ENCODE measurements at regions not wholly inside any gene's neighbourhood (a gene's known extent, or its start where the extent isn't known, plus 50 kb on each side); places are given as distances from the start of the nearest gene placed in this dataset.
A peak's percentile ranks its signal among the peaks of the same experiment; 100 is the strongest.

- ATAC-seq (no peak), DNase-seq (ENCODE audit: low read depth in 1 of 2, low spot score in 1 of 2) (no peak), FAIRE-seq (no peak)
- CTCF ChIA-PET, result no interaction called here
- no peaks in the 10 kb centered on the region for H3K9me3 ChIP-seq
- H3K4me1 ChIP-seq, result no peaks in the 10 kb centered on the region
- no peak overlapping the region for H3K27ac ChIP-seq
- TF ChIP-seq MAFK (IDR thresholded peaks at IDR 0.05; ENCODE audit: partially characterized antibody) (peak; percentile 68), HMGXB4 (CRISPR knock-in tag; IDR thresholded peaks at IDR 0.05; ENCODE audit: borderline replicate concordance) (no peak), ZSCAN20 (CRISPR knock-in tag; IDR thresholded peaks at IDR 0.05) (no peak)
- WGBS (ENCODE audit: missing lambda C conversion rate), result 31% methylated on average over 2 of the region's 2 CpGs
- H3K4me2 ChIP-seq, result no peak overlapping the region
- POLR2A ChIA-PET, result no interaction called here
- H3K4me3 ChIP-seq, result no peak overlapping the region
These were observed 402.8 kb downstream of the BCAT1 start for GRCh38 chr12:24546084-24546483.

GRCh38 chr12:24544368-24544767, 404.5 kb downstream of the BCAT1 start:
- ChIA-PET CTCF (no interaction called here), POLR2A (no interaction called here)
- FAIRE-seq, result no peak
- TF ChIP-seq HDAC2 (IDR thresholded peaks at IDR 0.05) (no peak), TP53 (CRISPR knock-in tag; IDR thresholded peaks at IDR 0.05) (no peak), PBX3 (IDR thresholded peaks at IDR 0.05) (no peak), BHLHE40 (IDR thresholded peaks at IDR 0.05; ENCODE audit: low read depth, low read length) (no peak), ZFP36 (IDR thresholded peaks at IDR 0.05; ENCODE audit: borderline replicate concordance, partially characterized antibody) (no peak), KDM1A (IDR thresholded peaks at IDR 0.05; ENCODE audit: low read depth) (no peak), POLR2A (IDR thresholded peaks at IDR 0.05; ENCODE audit: low read length) (no peak), EP300 (IDR thresholded peaks at IDR 0.05) (no peak), CHD4 (IDR thresholded peaks at IDR 0.05; ENCODE audit: borderline replicate concordance) (no peak), ELK1 (IDR thresholded peaks at IDR 0.05; ENCODE audit: low read depth, low read length) (no peak), GATA3 (IDR thresholded peaks at IDR 0.05; ENCODE audit: borderline replicate concordance) (no peak)
- no peak overlapping the region for H3K27ac ChIP-seq
- H3K4me2 ChIP-seq, result no peak overlapping the region
- H3K4me1 ChIP-seq, result no peaks in the 10 kb centered on the region
- no peak overlapping the region for H3K4me3 ChIP-seq
- no peak for ATAC-seq
- no peak for DNase-seq (ENCODE audit: low read depth in 1 of 2, low spot score in 1 of 2)
- H3K9me3 ChIP-seq, result no peaks in the 10 kb centered on the region

GRCh38 chr12:24541193-24541871, 407.6 kb downstream of the BCAT1 start:
- DNase-seq (ENCODE audit: low read depth in 1 of 2, low spot score in 1 of 2) (no peak), FAIRE-seq (no peak), ATAC-seq (no peak)
- 2% methylated on average over 5 of the region's 5 CpGs for WGBS (ENCODE audit: missing lambda C conversion rate)
- H3K27ac ChIP-seq, result no peak overlapping the region
- no peaks in the 10 kb centered on the region for H3K9me3 ChIP-seq
- no peak overlapping the region for H3K4me2 ChIP-seq
- no peak overlapping the region for H3K4me3 ChIP-seq
- ChIA-PET POLR2A (no interaction called here), CTCF (no interaction called here)
- no peaks in the 10 kb centered on the region for H3K4me1 ChIP-seq
- TF ChIP-seq GATA3 (IDR thresholded peaks at IDR 0.05; ENCODE audit: borderline replicate concordance), result no peak
- no peak for TF ChIP-seq RAD21 (conservative IDR thresholded peaks at IDR 0.05 in 1 of 2, IDR thresholded peaks at IDR 0.05 in 1 of 2)
- no peak for TF ChIP-seq CBX2 (IDR thresholded peaks at IDR 0.05; ENCODE audit: borderline replicate concordance, low read depth)
- TF ChIP-seq SMC3 (IDR thresholded peaks at IDR 0.05), result no peak

GRCh38 chr12:24539646-24540045, 409.3 kb downstream of the BCAT1 start:
- no peak overlapping the region for H3K27ac ChIP-seq
- ATAC-seq, result no peak
- ChIA-PET CTCF (no interaction called here), POLR2A (no interaction called here)
- DNase-seq (ENCODE audit: low read depth in 1 of 2, low spot score in 1 of 2), result no peak
- 54% methylated on average over 3 of the region's 3 CpGs for WGBS (ENCODE audit: missing lambda C conversion rate)
- no peak for FAIRE-seq
- no peaks in the 10 kb centered on the region for H3K9me3 ChIP-seq
- H3K4me2 ChIP-seq, result no peak overlapping the region
- TF ChIP-seq CBX2 (IDR thresholded peaks at IDR 0.05; ENCODE audit: borderline replicate concordance, low read depth), result no peak
- TF ChIP-seq EHMT2 (IDR thresholded peaks at IDR 0.05; ENCODE audit: low read depth), result no peak
- TF ChIP-seq CEBPB (IDR thresholded peaks at IDR 0.05), result no peak
- TF ChIP-seq KDM5A (IDR thresholded peaks at IDR 0.05), result no peak
- TF ChIP-seq NFE2L2 (conservative IDR thresholded peaks at IDR 0.05; ENCODE audit: low read length), result no peak
- H3K4me3 ChIP-seq, result no peak overlapping the region
- H3K4me1 ChIP-seq, result no peaks in the 10 kb centered on the region
